Stomach (tissue), 8 donors: ENCODE measurements at regions not wholly inside any gene's neighbourhood (a gene's known extent, or its start where the extent isn't known, plus 50 kb on each side); places are given as distances from the start of the nearest gene placed in this dataset.

Experiments
- DNase-seq, 2 donors: peaks; one replicate each; pipeline versions ENCODE4 v3.0.0 to v3.0.0-alpha.2; 2013 to 2019
- H3K27ac ChIP-seq, 5 donors: fragments of 200-600 bp in 4 of 5; sonication (generic) in 4 of 5; one replicate each; pipeline ENCODE4 v1.5.1; 2013 to 2019; ENCODE audit warnings: mild to moderate bottlenecking in 1 of 5, moderate library complexity in 1 of 5
- H3K27me3 ChIP-seq, 3 donors: fragments of 200-600 bp; sonication (generic); one replicate each; pipeline ENCODE4 v1.5.1; 2017 to 2019; ENCODE audit warnings: mixed run types in 1 of 3
- H3K36me3 ChIP-seq, 4 donors: fragments of 200-600 bp; sonication (generic); 1 replicate in 3 of 4; 2 replicates in 1 of 4; pipeline ENCODE4 v1.5.1; 2016 to 2019
- H3K4me1 ChIP-seq, 4 donors: fragments of 200-600 bp; sonication (generic); one replicate each; pipeline ENCODE4 v1.5.1; 2016 to 2019
- H3K4me3 ChIP-seq, 4 donors: fragments of 200-600 bp; sonication (generic) in 3 of 4; one replicate each; pipeline ENCODE4 v1.5.1; 2016 to 2019; ENCODE audit warnings: mild to moderate bottlenecking in 1 of 4
- H3K9me3 ChIP-seq, 4 donors: fragments of 200-600 bp; sonication (generic); one replicate each; pipeline ENCODE4 v1.5.1; 2016 to 2019
- CTCF ChIP-seq, 7 experiments: fragments of 450-650 bp in 4 of 7; fragments of 200-600 bp in 3 of 7; sonication (generic) in 3 of 7; IDR thresholded peaks; one replicate each; pipeline ENCODE4 v1.5.1; 2016 to 2019; ENCODE audit warnings: antibody characterized with exemption in 7 of 7, control low read depth in 2 of 7, mild to moderate bottlenecking in 1 of 7
- EP300 ChIP-seq: sonication (generic); formaldehyde crosslinking; IDR thresholded peaks from one replicate; pipeline ENCODE4 v1.6.1; 2017; ENCODE audit warnings: antibody characterized with exemption
- POLR2A ChIP-seq, 4 donors: fragments of 450-650 bp; IDR thresholded peaks; one replicate each; pipeline ENCODE4 v1.6.1; 2016; ENCODE audit warnings: antibody characterized with exemption in 4 of 4, control low read depth in 2 of 4, mild to moderate bottlenecking in 1 of 4, moderate library complexity in 1 of 4
- POLR2AphosphoS5 ChIP-seq, 3 donors: sonication (generic); formaldehyde crosslinking; IDR thresholded peaks; one replicate each; pipeline ENCODE4 v1.6.1; 2016; ENCODE audit warnings: antibody characterized with exemption in 3 of 3
- WGBS, 5 donors: extraction: QIAGEN DNeasy Blood & Tissue Kit in 3 of 5; methylation state at CpG; one replicate each; pipeline versions ENCODE4 v1.1.5 to v1.1.7; 2013 to 2018; 5-methylcytosine and 5-hydroxymethylcytosine counted together
- intact Hi-C: fragments of 100-400 bp; cut with DNase I; formaldehyde crosslinking; loops from one replicate; pipeline ENCODE4 v1.15.1; 2023; ENCODE audit warnings: low total_unique reads
- donor health status: healthy with polysubstance abuse.
- donor health status: Bipolar disorder and iron deficiency.
- donor health status: healthy.

- DNase-seq = no peak
- no peak overlapping the region for H3K27ac ChIP-seq
- H3K36me3 ChIP-seq = no peaks in the 10 kb centered on the region
- H3K4me1 ChIP-seq = no peaks in the 10 kb centered on the region
- no peaks in the 10 kb centered on the region for H3K27me3 ChIP-seq
- H3K9me3 ChIP-seq = peaks cover 0 to 29% (median 20%) of the 10 kb centered on the region in 4 donors
- TF ChIP-seq POLR2A (IDR thresholded peaks at IDR 0.05) (no peak), POLR2AphosphoS5 (IDR thresholded peaks at IDR 0.05) (no peak)
- intact Hi-C loops = no loop called here
- WGBS, 5 donors = 80 to 91% (median 84%) methylated on average over 4 to 8 of the region's 8 CpGs
- H3K4me3 ChIP-seq = no peak overlapping the region
Observed at GRCh38 chr6:170000071-170000843, 248.8 kb downstream of the ERMARD start.

- no peak for DNase-seq
- Histone ChIP-seq H3K27ac (no peak overlapping the region), H3K4me1 (no peaks in the 10 kb centered on the region), H3K36me3 (no peaks in the 10 kb centered on the region), H3K9me3 (peaks cover 0 to 22% (median 13%) of the 10 kb centered on the region in 4 donors), H3K27me3 (no peaks in the 10 kb centered on the region), H3K4me3 (no peak overlapping the region)
- TF ChIP-seq POLR2A (IDR thresholded peaks at IDR 0.05) (no peak), POLR2AphosphoS5 (IDR thresholded peaks at IDR 0.05) (no peak), EP300 (no peak), CTCF (IDR thresholded peaks at IDR 0.05) (no peak)
- intact Hi-C loops = no loop called here
- 69 to 86% (median 81%) methylated on average over 7 of the region's 7 CpGs for WGBS, 5 donors
Observed at GRCh38 chr6:169999367-169999766, 247.9 kb downstream of the ERMARD start.

- TF ChIP-seq POLR2A (IDR thresholded peaks at IDR 0.05) = no peak
- TF ChIP-seq EP300 = no peak
- TF ChIP-seq POLR2AphosphoS5 (IDR thresholded peaks at IDR 0.05) = no peak
- TF ChIP-seq CTCF (IDR thresholded peaks at IDR 0.05) = no peak
- DNase-seq = no peak
- Histone ChIP-seq H3K4me1 (no peaks in the 10 kb centered on the region), H3K27me3 (no peaks in the 10 kb centered on the region), H3K36me3 (no peaks in the 10 kb centered on the region), H3K9me3 (peaks cover 0 to 13% (median 4%) of the 10 kb centered on the region in 4 donors), H3K4me3 (no peak overlapping the region), H3K27ac (no peak overlapping the region)
- intact Hi-C loops = no loop called here
- 85 to 91% (median 89%) methylated on average over 7 of the region's 7 CpGs for WGBS, 5 donors
Observed at GRCh38 chr6:169998457-169998856, 247.0 kb downstream of the ERMARD start.

- no peaks in the 10 kb centered on the region for H3K4me1 ChIP-seq
- WGBS, 5 donors = 74 to 83% (median 79%) methylated on average over 7 of the region's 7 CpGs
- no peaks in the 10 kb centered on the region for H3K36me3 ChIP-seq
- H3K27ac ChIP-seq = no peak overlapping the region
- TF ChIP-seq EP300 = no peak
- TF ChIP-seq POLR2A (IDR thresholded peaks at IDR 0.05) = no peak
- no peak for TF ChIP-seq CTCF (IDR thresholded peaks at IDR 0.05)
- TF ChIP-seq POLR2AphosphoS5 (IDR thresholded peaks at IDR 0.05) = no peak
- H3K4me3 ChIP-seq = no peak overlapping the region
- no peak for DNase-seq
- no peaks in the 10 kb centered on the region for H3K27me3 ChIP-seq
- intact Hi-C loops = no loop called here
- H3K9me3 ChIP-seq = peaks cover 0 to 10% (median 3%) of the 10 kb centered on the region in 4 donors
Observed at GRCh38 chr6:169997930-169998218, 246.5 kb downstream of the ERMARD start.
